ENCODE measurements at regions not wholly inside any gene's neighbourhood (a gene's known extent, or its start where the extent isn't known, plus 50 kb on each side); places are given as distances from the start of the nearest gene placed in this dataset.

- TF ChIP-seq, protein P1, sequence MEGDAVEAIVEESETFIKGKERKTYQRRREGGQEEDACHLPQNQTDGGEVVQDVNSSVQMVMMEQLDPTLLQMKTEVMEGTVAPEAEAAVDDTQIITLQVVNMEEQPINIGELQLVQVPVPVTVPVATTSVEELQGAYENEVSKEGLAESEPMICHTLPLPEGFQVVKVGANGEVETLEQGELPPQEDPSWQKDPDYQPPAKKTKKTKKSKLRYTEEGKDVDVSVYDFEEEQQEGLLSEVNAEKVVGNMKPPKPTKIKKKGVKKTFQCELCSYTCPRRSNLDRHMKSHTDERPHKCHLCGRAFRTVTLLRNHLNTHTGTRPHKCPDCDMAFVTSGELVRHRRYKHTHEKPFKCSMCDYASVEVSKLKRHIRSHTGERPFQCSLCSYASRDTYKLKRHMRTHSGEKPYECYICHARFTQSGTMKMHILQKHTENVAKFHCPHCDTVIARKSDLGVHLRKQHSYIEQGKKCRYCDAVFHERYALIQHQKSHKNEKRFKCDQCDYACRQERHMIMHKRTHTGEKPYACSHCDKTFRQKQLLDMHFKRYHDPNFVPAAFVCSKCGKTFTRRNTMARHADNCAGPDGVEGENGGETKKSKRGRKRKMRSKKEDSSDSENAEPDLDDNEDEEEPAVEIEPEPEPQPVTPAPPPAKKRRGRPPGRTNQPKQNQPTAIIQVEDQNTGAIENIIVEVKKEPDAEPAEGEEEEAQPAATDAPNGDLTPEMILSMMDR (IDR thresholded peaks at IDR 0.05; ENCODE audit: insufficient read depth, low read length, poor library complexity, severe bottlenecking), result no peak
- no peak for TF ChIP-seq EZH2phosphoT487 (conservative IDR thresholded peaks at IDR 0.05; ENCODE audit: low read length)
Observed at GRCh38 chr4:161260819-161261218, 903.0 kb downstream of the FSTL5 start.
